IMR-90 (cell line): ENCODE measurements at regions not wholly inside any gene's neighbourhood (a gene's known extent, or its start where the extent isn't known, plus 50 kb on each side); places are given as distances from the start of the nearest gene placed in this dataset.

Experiments used
- ATAC-seq: fragments of 200-7000 bp; cut with Tn5 transposase; 2 replicates; pipeline ENCODE4 v1.9.1; 2020; ENCODE audit warnings: low read depth, mild to moderate bottlenecking, moderate library complexity
- BruUV-seq: library from RNA; stranded (reverse); fragments of 400-500 nt; replicated peaks from 2 replicates; lab custom pipeline; 2021; lab: Mats Ljungman, UMichigan
- CTCF ChIA-PET: fragments of 300-600 bp; formaldehyde crosslinking; extraction: SDS; loops from one replicate; lab custom pipeline; 2021; ENCODE audit warnings: antibody characterized with exemption; lab: Yijun Ruan, JAX
- POLR2A ChIA-PET: fragments of 300-600 bp; sonication (Branson Sonifier 250); formaldehyde crosslinking; loops from one replicate; lab custom pipeline; 2022; ENCODE audit warnings: antibody characterized with exemption; ENCODE audit not compliant: unreplicated experiment; lab: Charles Lee
- DNase-seq: peaks from one replicate; pipeline ENCODE4 v3.0.0; 2013
- H2AFZ ChIP-seq: replicated peaks from 2 replicates; pipeline ENCODE3; 2013; ENCODE audit warnings: low read length, mild to moderate bottlenecking; ENCODE audit not compliant: poor library complexity
- H2AK5ac ChIP-seq: 2 replicates; pipeline ENCODE4 v1.6.1; 2013; ENCODE audit warnings: low read depth, low read length, inconsistent platforms
- H2AK9ac ChIP-seq: replicated peaks from 2 replicates; pipeline ENCODE3; 2013; ENCODE audit warnings: mild to moderate bottlenecking, low read depth, low read length, moderate library complexity; ENCODE audit not compliant: poor library complexity
- H2BK120ac ChIP-seq: 2 replicates; pipeline ENCODE4 v1.6.1; 2013; ENCODE audit warnings: low read depth, low read length, inconsistent platforms
- H2BK15ac ChIP-seq: 3 replicates; pipeline ENCODE4 v1.6.1; 2013; ENCODE audit warnings: low read depth, low read length, inconsistent platforms
- H2BK20ac ChIP-seq: 2 replicates; pipeline ENCODE4 v1.6.1; 2013; ENCODE audit warnings: low read depth, mild to moderate bottlenecking, inconsistent platforms, low read length, moderate library complexity
- H2BK5ac ChIP-seq: 2 replicates; pipeline ENCODE4 v1.6.1; 2013; ENCODE audit warnings: mild to moderate bottlenecking, low read depth, low read length, inconsistent platforms; ENCODE audit not compliant: poor library complexity, severe bottlenecking
- H3K14ac ChIP-seq: replicated peaks from 2 replicates; pipeline ENCODE4 v1.6.1; 2013; ENCODE audit warnings: low read depth, low read length, inconsistent platforms
- H3K18ac ChIP-seq: 2 replicates; pipeline ENCODE4 v1.6.1; 2013; ENCODE audit warnings: low read depth, low read length, control low read depth
- H3K23ac ChIP-seq: 2 replicates; pipeline ENCODE4 v1.6.1; 2013; ENCODE audit warnings: low read depth, low read length, inconsistent platforms
- H3K27ac ChIP-seq: 2 replicates; pipeline ENCODE4 v1.5.1; 2013; ENCODE audit warnings: mild to moderate bottlenecking, control low read depth, low read length; ENCODE audit not compliant: insufficient read depth
- H3K27me3 ChIP-seq: 2 replicates; pipeline ENCODE4 v1.6.1; 2013; ENCODE audit warnings: low read length; ENCODE audit not compliant: control insufficient read depth, insufficient read depth
- H3K36me3 ChIP-seq: 2 replicates; pipeline ENCODE4 v1.6.1; 2013; ENCODE audit warnings: low read length, mixed read lengths; ENCODE audit not compliant: control insufficient read depth, insufficient read depth
- H3K4ac ChIP-seq: 2 replicates; pipeline ENCODE4 v1.6.1; 2013; ENCODE audit warnings: low read depth, low read length, inconsistent platforms
- H3K4me1 ChIP-seq: 2 replicates; pipeline ENCODE4 v1.6.1; 2013; ENCODE audit warnings: low read length, mixed read lengths; ENCODE audit not compliant: control insufficient read depth, insufficient read depth
- H3K4me2 ChIP-seq: 2 replicates; pipeline ENCODE4 v1.6.1; 2013; ENCODE audit warnings: low read depth, mild to moderate bottlenecking, control low read depth, low read length, moderate library complexity
- H3K4me3 ChIP-seq: 2 replicates; pipeline ENCODE4 v1.5.1; 2013; ENCODE audit warnings: low read depth, mild to moderate bottlenecking, control low read depth, low read length, moderate library complexity; ENCODE audit not compliant: insufficient read depth
- H3K56ac ChIP-seq: 2 replicates; pipeline ENCODE4 v1.6.1; 2013; ENCODE audit warnings: low read length, inconsistent platforms; ENCODE audit not compliant: insufficient read depth; ENCODE audit errors: extremely low read depth
- H3K79me1 ChIP-seq, 2 experiments: 2 replicates each; pipeline ENCODE4 v1.6.1; 2013; ENCODE audit warnings: low read length in 2 of 2, inconsistent platforms in 1 of 2, low read depth in 1 of 2
- H3K9ac ChIP-seq: 2 replicates; pipeline ENCODE4 v1.6.1; 2013; ENCODE audit warnings: low read depth, low read length, control low read depth
- H3K9me1 ChIP-seq: 2 replicates; pipeline ENCODE4 v1.6.1; 2013; ENCODE audit warnings: low read length, inconsistent platforms; ENCODE audit not compliant: insufficient read depth
- H3K9me3 ChIP-seq: 2 replicates; pipeline ENCODE4 v1.6.1; 2013; ENCODE audit warnings: low read length; ENCODE audit not compliant: control insufficient read depth, insufficient read depth
- H4K20me1 ChIP-seq: 2 replicates; pipeline ENCODE4 v1.6.1; 2013; ENCODE audit warnings: low read length, inconsistent platforms; ENCODE audit not compliant: insufficient read depth
- H4K5ac ChIP-seq: 2 replicates; pipeline ENCODE4 v1.6.1; 2013; ENCODE audit warnings: mild to moderate bottlenecking, low read depth, low read length, control low read depth
- H4K8ac ChIP-seq, 2 experiments: 2 replicates each; pipeline ENCODE4 v1.6.1; 2013; ENCODE audit warnings: low read depth in 2 of 2, low read length in 2 of 2, control low read depth in 1 of 2, inconsistent platforms in 1 of 2
- H4K91ac ChIP-seq: 2 replicates; pipeline ENCODE4 v1.6.1; 2013; ENCODE audit warnings: low read depth, low read length, inconsistent platforms; ENCODE audit not compliant: insufficient read depth
- BHLHE40 ChIP-seq: fragments of 150-350 bp; IDR thresholded peaks from 2 replicates; pipeline ENCODE4 v1.6.1; 2016; ENCODE audit warnings: mild to moderate bottlenecking, low read depth, low read length
- MAZ ChIP-seq: IDR thresholded peaks from 2 replicates; pipeline ENCODE4 v1.6.1; 2012; ENCODE audit warnings: low read depth, mild to moderate bottlenecking, low read length, improper control_type of control experiment, moderate library complexity, borderline replicate concordance
- RCOR1 ChIP-seq: IDR thresholded peaks from 2 replicates; pipeline ENCODE4 v1.6.1; 2012; ENCODE audit warnings: mild to moderate bottlenecking, low read length, improper control_type of control experiment; ENCODE audit not compliant: insufficient replicate concordance
- RFX5 ChIP-seq: IDR thresholded peaks from 2 replicates; pipeline ENCODE4 v1.8.0; 2012; ENCODE audit warnings: low read depth, mild to moderate bottlenecking, low read length, moderate library complexity
- WGBS, 2 experiments: methylation state at CpG; one replicate each; pipeline versions ENCODE4 v1.1.5 to v1.1.7; 2013; ENCODE audit warnings: missing lambda C conversion rate in 2 of 2; ENCODE audit not compliant: insufficient read length in 1 of 2; ENCODE audit errors: extremely low coverage in 2 of 2; 5-methylcytosine and 5-hydroxymethylcytosine counted together
- dilution Hi-C: fragments of 300-500 bp; cut with HindIII; formaldehyde crosslinking; loops from one replicate; pipeline ENCODE4 v1.14.3; 2018; ENCODE audit warnings: low sequenced_read_pairs; ENCODE audit not compliant: unreplicated experiment
- in situ Hi-C: fragments of 300-500 bp; cut with MboI; formaldehyde crosslinking; loops from 3 replicates; pipeline ENCODE4 v1.14.3; 2019; ENCODE audit warnings: low sequenced_read_pairs, inconsistent platforms, mixed read lengths
- intact Hi-C: fragments of 100-400 bp; cut with micrococcal nuclease; formaldehyde crosslinking; loops from 2 replicates; pipeline ENCODE4 v1.10.0; 2022

DNA sequence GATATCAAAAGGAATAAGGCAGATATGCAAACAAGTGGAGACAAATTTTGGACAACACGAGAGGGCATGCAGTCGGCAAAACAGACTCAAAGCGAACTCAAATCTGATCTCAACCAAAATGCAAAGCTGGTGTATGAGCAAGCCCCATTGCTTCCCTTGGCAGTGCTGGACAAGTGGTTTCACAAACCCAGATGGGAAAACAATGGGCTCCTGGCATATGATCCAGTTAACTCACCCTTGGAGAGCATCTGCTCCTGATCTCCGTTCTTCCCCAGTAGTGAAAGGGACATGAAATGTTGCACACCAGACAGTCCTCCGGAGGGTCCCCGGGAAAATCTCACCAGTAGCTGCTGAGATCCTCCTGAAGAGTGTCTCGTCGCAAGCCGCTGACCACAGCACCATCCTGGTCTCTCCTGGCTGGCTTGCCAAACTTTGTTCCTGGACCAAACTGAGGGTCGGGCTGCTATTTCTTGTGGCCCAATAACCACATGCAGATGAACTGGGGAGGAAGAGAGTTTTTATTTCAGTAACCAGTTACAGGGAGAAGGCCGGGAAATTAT lies 84.3 kb upstream of the THBS2 start:
- H2BK120ac ChIP-seq, result no peak overlapping the region
- H3K4me1 ChIP-seq, result no peaks in the 10 kb centered on the region
- no peak overlapping the region for H2AK9ac ChIP-seq
- POLR2A ChIA-PET, result no interaction called here
- no peak for ATAC-seq
- no peak overlapping the region for H2AFZ ChIP-seq
- H3K4me3 ChIP-seq, result no peak overlapping the region
- H3K36me3 ChIP-seq, result no peaks in the 10 kb centered on the region
- no peak overlapping the region for H3K23ac ChIP-seq
- H3K9me1 ChIP-seq, result no peaks in the 10 kb centered on the region
- no peak overlapping the region for H3K4ac ChIP-seq
- no TSS peak for BruUV-seq
- H3K9me3 ChIP-seq, result 0 out of 2 replicates have a peak, but pooled peaks cover 2% of the 10 kb centered on the region
- no peak overlapping the region for H3K27ac ChIP-seq
- in situ Hi-C loops, result no loop called here
- H2BK5ac ChIP-seq, result no peak overlapping the region
- no peaks in the 10 kb centered on the region for H4K20me1 ChIP-seq
- CTCF ChIA-PET, result interaction anchor here (0.5 kb wide), 2 partner anchors 245 to 432 kb away, joined by 3 to 6 read pairs; no protein-coding TSS in a partner anchor
- dilution Hi-C loops, result no loop called here
- no peak overlapping the region for H3K56ac ChIP-seq
- no peak overlapping the region for H3K4me2 ChIP-seq
- H4K91ac ChIP-seq, result no peak overlapping the region
- TF ChIP-seq BHLHE40 (no peak), MAZ (no peak), RCOR1 (no peak), RFX5 (no peak)
- H4K8ac ChIP-seq, result no peak overlapping the region
- H3K14ac ChIP-seq, result no peak overlapping the region
- no peak overlapping the region for H2AK5ac ChIP-seq
- no peak overlapping the region for H4K5ac ChIP-seq
- DNase-seq, result no peak
- H2BK15ac ChIP-seq, result no peak overlapping the region
- H3K9ac ChIP-seq, result no peak overlapping the region
- intact Hi-C loops, result no loop called here
- no peaks in the 10 kb centered on the region for H3K79me1 ChIP-seq
- H2BK20ac ChIP-seq, result no peak overlapping the region
- no peaks in the 10 kb centered on the region for H3K27me3 ChIP-seq
- no peak overlapping the region for H3K18ac ChIP-seq
- 100% methylated on average over 2 of the region's 11 CpGs; no CpG with 5 or more reads in 1 of the 2 experiments for WGBS, 2 experiments
